ENCODE measurements at regions not wholly inside any gene's neighbourhood (a gene's known extent, or its start where the extent isn't known, plus 50 kb on each side); places are given as distances from the start of the nearest gene placed in this dataset.

GRCh38 chr16:86393907-86394626 lies 116.3 kb upstream of the FOXF1 start:
- WGBS: 96% methylated on average over 9 of the region's 9 CpGs
- Histone ChIP-seq H3K4me1 (replicated peaks) (no peaks in the 10 kb centered on the region), H3K9me3 (no peaks in the 10 kb centered on the region), H3K27me3 (replicated peaks; ENCODE audit: insufficient read depth) (no peaks in the 10 kb centered on the region), H3K36me3 (no peaks in the 10 kb centered on the region), H3K27ac (no peak overlapping the region), H3K4me3 (no peak overlapping the region)
- intact Hi-C loops (cut with DNase I): no loop called here
- TF ChIP-seq POLR2AphosphoS5 (IDR thresholded peaks at IDR 0.05) (no peak), POLR2A (IDR thresholded peaks at IDR 0.05) (no peak)
- TF ChIP-seq, protein P1, sequence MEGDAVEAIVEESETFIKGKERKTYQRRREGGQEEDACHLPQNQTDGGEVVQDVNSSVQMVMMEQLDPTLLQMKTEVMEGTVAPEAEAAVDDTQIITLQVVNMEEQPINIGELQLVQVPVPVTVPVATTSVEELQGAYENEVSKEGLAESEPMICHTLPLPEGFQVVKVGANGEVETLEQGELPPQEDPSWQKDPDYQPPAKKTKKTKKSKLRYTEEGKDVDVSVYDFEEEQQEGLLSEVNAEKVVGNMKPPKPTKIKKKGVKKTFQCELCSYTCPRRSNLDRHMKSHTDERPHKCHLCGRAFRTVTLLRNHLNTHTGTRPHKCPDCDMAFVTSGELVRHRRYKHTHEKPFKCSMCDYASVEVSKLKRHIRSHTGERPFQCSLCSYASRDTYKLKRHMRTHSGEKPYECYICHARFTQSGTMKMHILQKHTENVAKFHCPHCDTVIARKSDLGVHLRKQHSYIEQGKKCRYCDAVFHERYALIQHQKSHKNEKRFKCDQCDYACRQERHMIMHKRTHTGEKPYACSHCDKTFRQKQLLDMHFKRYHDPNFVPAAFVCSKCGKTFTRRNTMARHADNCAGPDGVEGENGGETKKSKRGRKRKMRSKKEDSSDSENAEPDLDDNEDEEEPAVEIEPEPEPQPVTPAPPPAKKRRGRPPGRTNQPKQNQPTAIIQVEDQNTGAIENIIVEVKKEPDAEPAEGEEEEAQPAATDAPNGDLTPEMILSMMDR (IDR thresholded peaks at IDR 0.05): no peak
- no peak for DNase-seq (ENCODE audit: low spot score)

DNA sequence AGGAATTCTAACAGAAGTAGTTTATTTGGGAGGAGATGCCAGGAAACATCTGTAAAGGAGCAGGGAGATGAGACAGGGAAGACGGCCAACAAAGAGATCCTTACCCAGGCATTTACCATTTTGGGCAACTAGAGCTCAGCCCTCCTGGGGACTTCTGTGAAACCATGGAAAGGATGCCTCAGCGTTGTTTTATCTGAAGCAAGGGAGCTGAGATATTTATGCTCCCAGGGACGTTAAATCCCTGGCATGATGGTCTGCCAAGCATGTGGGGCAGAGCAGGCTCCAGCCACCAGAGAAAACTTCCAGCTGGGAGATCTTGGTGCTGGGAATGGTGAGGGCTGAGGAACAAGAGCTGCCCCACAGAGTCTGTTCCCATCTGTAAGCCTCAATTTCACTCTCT lies 114.8 kb upstream of the FOXF1 start:
- no peak for TF ChIP-seq POLR2A (IDR thresholded peaks at IDR 0.05)
- TF ChIP-seq POLR2AphosphoS5 (IDR thresholded peaks at IDR 0.05): no peak
- TF ChIP-seq, protein P1 (IDR thresholded peaks at IDR 0.05): no peak
- 40% methylated on average over 3 of the region's 3 CpGs for WGBS
- Histone ChIP-seq H3K27me3 (replicated peaks; ENCODE audit: insufficient read depth) (no peaks in the 10 kb centered on the region), H3K4me1 (replicated peaks) (no peaks in the 10 kb centered on the region), H3K4me3 (no peak overlapping the region), H3K9me3 (no peaks in the 10 kb centered on the region), H3K36me3 (no peaks in the 10 kb centered on the region), H3K27ac (peak overlapping the region in 1 of 2 donors; percentile 61)
- no peak for DNase-seq (ENCODE audit: low spot score)
- intact Hi-C loops (cut with DNase I): loop anchor here (5.0 kb wide), 1 partner anchor 33 kb away; no protein-coding TSS in a partner anchor

GRCh38 chr16:86396422-86396821 lies 113.9 kb upstream of the FOXF1 start:
- TF ChIP-seq POLR2A (IDR thresholded peaks at IDR 0.05) (no peak), POLR2AphosphoS5 (IDR thresholded peaks at IDR 0.05) (no peak)
- TF ChIP-seq, protein P1 (IDR thresholded peaks at IDR 0.05): no peak
- H3K36me3 ChIP-seq: no peaks in the 10 kb centered on the region
- intact Hi-C loops (cut with DNase I): loop anchor here (5.0 kb wide), 1 partner anchor 34 kb away; no protein-coding TSS in a partner anchor
- no peaks in the 10 kb centered on the region for H3K4me1 ChIP-seq (replicated peaks)
- H3K4me3 ChIP-seq: no peak overlapping the region
- no peaks in the 10 kb centered on the region for H3K9me3 ChIP-seq
- H3K27me3 ChIP-seq (replicated peaks; ENCODE audit: insufficient read depth): no peaks in the 10 kb centered on the region
- no peak for DNase-seq (ENCODE audit: low spot score)
- 24% methylated on average over 10 of the region's 10 CpGs for WGBS
- H3K27ac ChIP-seq: peak overlapping the region; percentile 58 to 61

DNA sequence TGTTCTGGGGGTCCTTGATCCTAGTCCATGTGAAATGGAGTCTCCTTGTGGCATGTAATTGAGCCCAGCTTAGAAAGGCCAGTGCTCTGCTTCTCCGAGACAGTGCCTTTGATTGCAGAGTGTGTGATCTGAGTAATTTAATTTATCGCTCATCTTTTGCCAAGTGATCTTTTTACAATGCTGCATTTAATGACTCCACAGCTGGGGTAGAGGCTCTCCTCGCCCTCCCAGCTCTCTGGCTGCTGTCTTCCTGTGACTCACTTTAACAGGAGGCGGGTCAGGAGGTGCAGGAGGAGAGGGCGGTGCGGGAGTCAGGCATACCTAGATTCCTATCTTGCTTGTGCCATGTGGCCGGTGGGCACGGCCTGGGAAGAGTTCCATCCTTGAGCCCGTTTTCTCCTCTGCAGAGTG lies 113.4 kb upstream of the FOXF1 start:
- Histone ChIP-seq H3K9me3 (no peaks in the 10 kb centered on the region), H3K4me1 (replicated peaks) (no peaks in the 10 kb centered on the region), H3K36me3 (no peaks in the 10 kb centered on the region), H3K4me3 (no peak overlapping the region), H3K27ac (peak overlapping the region; percentile 58 to 61), H3K27me3 (replicated peaks; ENCODE audit: insufficient read depth) (no peaks in the 10 kb centered on the region)
- intact Hi-C loops (cut with DNase I): loop anchor here (5.0 kb wide), 1 partner anchor 35 kb away; no protein-coding TSS in a partner anchor
- peak; percentile 20 for DNase-seq (ENCODE audit: low spot score)
- no peak for TF ChIP-seq POLR2A (IDR thresholded peaks at IDR 0.05)
- peak; percentile 49 for TF ChIP-seq POLR2AphosphoS5 (IDR thresholded peaks at IDR 0.05)
- WGBS: 14% methylated on average over 9 of the region's 9 CpGs

DNA sequence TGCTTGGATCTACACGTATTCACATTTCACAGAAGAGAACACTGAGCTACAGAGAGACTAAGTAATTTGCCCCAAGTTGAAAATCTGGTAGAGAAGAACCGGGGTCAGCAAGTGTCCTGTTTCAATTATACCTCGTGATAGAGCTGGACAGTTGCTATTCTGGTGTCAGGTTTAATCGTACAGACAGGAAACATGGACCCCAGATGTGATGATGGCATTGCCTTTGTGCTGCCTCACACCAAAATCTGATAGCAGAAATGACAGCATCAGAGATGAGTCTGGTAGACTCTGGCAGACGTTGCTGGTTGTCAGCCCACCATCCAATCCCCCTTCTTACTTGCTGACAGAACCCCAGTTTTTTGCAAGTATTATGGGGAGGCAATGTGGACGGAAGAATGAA lies 112.1 kb upstream of the FOXF1 start:
- Histone ChIP-seq H3K4me1 (replicated peaks) (no peaks in the 10 kb centered on the region), H3K4me3 (no peak overlapping the region), H3K27ac (no peak overlapping the region), H3K27me3 (replicated peaks; ENCODE audit: insufficient read depth) (no peaks in the 10 kb centered on the region), H3K36me3 (no peaks in the 10 kb centered on the region), H3K9me3 (no peaks in the 10 kb centered on the region)
- TF ChIP-seq, protein P1 (IDR thresholded peaks at IDR 0.05): no peak
- no peak for TF ChIP-seq POLR2A (IDR thresholded peaks at IDR 0.05)
- TF ChIP-seq POLR2AphosphoS5 (IDR thresholded peaks at IDR 0.05): no peak
- WGBS: 70% methylated on average over 6 of the region's 6 CpGs
- no peak for DNase-seq (ENCODE audit: low spot score)
- intact Hi-C loops (cut with DNase I): loop anchor here (5.0 kb wide), 1 partner anchor 36 kb away; no protein-coding TSS in a partner anchor
